Loucy (cell line): ENCODE measurements at regions not wholly inside any gene's neighbourhood (a gene's known extent, or its start where the extent isn't known, plus 50 kb on each side); places are given as distances from the start of the nearest gene placed in this dataset.

Experiments
- CTCF ChIP-seq: fragments of 200-600 bp; sonication (generic); conservative IDR thresholded peaks from 2 replicates; pipeline ENCODE4 v1.5.1; 2014; ENCODE audit warnings: mild to moderate bottlenecking, antibody characterized with exemption, low read length
- EZH2phosphoT487 ChIP-seq: fragments of 200-600 bp; IDR thresholded peaks from 2 replicates; pipeline ENCODE4 v1.6.1; 2018; ENCODE audit warnings: antibody characterized with exemption, mild to moderate bottlenecking, moderate library complexity, borderline replicate concordance

DNA sequence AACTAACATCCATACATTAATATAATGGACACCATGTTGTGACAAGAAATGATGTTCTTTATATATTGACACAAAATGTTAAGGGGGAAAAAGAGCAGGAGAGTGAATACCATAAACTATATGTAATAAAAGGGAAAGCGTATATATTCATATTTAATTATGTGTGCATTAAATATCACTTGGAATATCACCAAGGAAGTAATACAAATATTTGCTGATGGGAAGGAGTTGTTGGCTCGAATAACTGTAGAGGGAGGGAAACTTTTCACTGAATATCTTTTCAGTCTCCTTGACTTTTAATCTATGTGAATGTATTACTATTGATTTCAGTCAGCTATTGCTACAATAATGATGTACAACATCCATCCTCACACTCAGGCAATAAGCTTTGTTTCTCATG, 167.0 kb upstream of the DPH6 start:
- no peak for TF ChIP-seq CTCF
- no peak for TF ChIP-seq EZH2phosphoT487
